DMS114 treated with DMSO at 0.1 percent for 48 hours (cell line): ENCODE measurements at regions not wholly inside any gene's neighbourhood (a gene's known extent, or its start where the extent isn't known, plus 50 kb on each side); places are given as distances from the start of the nearest gene placed in this dataset.
"Not testable (repeated sequence)": the region's sequence is repeated elsewhere in the genome, so short reads cannot be mapped to it uniquely, and the experiment has no call there.

ENCODE experiments used
- DNase-seq: peaks from one replicate; lab custom pipeline; 2025; ENCODE audit not compliant: unreplicated experiment; lab: John Stamatoyannopoulos, UW

DNA sequence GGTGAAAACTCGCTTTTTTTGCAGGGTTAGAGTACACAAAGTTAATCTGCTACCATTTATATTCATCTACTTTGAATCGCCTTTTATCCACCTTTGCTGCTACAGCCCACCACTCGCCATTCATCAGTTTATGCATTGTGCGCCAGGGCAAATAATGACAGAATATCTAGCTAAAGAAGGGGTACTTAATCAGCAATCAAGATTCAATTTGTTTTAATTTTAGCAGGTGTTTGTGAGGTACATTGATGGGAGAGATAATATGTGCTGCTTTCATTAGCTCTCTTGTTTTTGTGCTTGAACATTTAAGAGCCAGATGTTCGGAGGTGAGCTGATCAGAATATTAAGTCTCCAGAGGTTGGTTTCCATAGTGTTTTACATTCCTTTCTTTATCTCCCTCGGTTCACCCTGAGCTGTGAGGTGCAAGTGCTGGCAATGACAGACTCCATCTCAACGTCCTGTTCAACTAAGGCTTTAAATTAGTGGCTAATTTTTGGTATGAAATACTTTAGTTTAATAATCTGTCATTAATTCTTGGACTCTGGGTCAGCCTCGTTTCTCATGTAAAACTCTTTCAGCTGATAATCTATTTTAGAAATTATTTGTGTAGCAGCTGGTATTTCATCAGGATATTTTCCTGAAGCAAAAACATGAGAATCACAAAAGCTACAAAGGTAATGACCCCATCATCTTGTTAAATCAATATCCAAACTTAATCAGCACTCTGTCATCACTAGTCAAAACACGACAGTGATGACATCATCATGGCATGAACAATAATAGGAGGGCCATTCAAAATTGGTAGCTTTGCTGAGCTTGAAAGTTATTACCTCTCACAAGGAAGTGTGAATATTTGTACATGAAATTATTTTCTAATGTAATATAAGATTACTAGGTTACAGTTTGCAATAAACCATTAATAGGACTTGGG lies 479.9 kb upstream of the FANCL start:
- DNase-seq: no peak

DNA sequence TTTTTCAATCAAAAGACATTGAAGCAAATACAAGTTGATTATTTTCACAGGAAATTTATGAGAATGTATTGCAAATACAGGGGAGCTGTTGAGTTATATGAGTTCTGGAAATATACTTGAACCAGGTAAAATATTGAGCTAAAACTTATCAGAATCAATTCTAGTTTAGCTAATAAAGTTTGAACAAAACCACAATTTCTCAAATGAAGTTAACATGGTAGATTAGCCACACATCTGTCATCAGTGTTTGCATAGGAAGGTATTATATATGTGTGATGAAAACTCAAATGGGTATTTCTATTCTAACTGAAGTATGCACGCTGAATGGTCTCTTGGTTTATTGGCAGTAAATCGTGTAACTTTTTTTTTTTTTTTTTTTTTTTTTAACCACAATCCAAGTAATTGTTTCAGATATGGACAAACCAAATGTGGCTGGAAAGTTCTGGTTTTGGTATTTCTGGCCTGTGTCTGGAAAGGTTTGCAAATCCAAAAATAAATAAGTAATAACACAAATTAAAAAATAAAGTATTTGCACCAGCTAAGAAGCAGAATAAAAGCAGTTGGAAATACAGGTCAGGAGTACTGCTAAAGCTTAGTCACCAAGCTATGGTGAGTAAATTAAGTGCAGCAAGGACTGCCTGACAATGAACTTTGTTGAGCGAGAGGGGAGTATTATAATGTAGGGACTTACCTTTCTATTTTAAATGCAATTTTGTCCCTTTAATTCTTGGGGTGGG lies 479.1 kb upstream of the FANCL start:
- no peak for DNase-seq

DNA sequence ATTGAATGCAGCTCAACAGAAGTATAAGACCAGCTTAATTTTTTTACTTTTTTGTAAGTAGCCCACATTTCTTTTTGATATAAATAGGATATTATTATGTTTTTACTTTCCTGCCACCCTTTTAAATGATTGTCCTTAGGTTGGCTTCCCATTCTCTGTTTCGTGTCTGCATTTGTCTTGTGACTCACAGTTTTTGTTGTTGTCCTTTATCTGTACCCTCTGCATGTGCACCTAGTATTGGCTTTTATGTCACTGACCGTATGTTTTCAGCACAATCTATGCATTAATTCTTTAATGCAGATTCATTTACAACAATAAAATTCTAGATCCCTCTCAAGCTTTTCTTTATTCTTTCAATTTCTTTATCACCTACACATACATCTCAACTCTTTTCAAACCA lies 474.2 kb upstream of the FANCL start:
- DNase-seq: no peak

DNA sequence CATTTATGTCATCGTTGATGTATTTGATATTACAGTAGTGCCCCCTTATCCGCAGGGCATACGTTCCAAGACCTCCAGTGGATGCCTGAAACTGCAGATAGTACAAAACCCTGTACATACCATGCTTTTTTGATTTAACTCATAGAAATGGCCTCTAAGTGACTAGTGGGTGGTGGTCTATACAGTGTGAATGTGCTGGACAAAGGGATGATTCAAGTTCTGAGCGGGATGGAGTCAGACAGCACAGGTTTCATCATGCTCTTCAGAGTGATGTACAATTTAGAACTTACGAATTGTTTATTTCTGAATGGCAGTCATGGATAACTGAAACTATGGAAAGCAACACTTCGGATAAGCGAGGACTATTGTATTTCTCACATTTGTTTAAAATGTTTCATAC lies 473.1 kb upstream of the FANCL start:
- DNase-seq: no peak

DNA sequence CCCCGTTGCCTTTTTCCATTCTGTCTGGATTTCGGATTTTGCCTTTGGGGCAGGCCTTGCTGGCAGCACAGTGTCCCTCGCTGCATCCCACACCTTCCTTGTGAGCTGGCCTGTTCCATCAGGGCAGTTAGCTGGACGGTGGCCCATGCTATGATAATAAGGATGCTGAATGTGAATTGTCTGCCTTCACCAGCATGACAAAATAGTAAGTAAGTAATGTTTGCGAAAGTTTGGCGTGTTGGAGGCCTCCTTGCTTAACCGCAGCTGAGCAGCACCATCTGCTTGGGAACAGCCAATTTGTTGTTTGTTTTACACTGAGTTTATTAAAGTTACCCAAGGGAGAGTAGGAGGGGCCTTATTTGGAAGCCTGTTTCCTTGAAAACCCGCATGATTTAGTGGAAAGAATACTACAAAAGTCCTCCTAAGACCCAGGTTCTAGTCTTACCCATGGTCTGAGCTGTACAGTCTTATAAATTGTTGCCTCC lies 469.7 kb upstream of the FANCL start:
- DNase-seq: no peak

DNA sequence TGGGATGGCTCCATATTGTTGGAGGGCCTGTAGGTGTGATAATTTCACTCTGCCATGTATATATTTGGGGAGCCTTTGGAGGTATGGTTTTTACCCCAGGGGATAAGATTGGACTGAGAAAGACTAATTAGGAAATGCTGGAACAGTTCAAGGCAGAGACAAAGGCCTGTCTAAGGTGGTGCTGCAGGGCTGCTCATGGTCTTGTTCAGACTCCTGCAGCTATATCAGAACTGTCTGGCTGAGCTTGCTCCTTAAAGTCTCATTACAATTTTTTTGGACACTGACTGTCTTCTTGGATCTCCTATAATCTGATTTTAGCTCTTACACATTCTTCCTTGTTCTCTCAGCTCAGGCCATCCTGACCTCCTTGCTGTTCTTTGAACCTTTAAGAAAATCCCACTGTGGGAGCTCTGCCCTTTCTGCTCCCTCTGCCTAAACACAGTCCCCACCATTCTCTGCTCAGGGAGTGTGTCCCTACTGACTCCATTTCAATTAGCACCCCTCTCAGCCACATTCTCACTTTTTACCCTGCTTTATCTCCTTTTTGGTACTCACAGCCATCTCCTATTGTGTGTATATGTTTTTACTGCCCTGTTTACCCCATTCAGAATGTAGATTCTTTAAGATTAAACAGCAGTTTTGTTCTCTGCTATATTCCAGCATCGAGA lies 468.7 kb upstream of the FANCL start:
- DNase-seq: no peak

DNA sequence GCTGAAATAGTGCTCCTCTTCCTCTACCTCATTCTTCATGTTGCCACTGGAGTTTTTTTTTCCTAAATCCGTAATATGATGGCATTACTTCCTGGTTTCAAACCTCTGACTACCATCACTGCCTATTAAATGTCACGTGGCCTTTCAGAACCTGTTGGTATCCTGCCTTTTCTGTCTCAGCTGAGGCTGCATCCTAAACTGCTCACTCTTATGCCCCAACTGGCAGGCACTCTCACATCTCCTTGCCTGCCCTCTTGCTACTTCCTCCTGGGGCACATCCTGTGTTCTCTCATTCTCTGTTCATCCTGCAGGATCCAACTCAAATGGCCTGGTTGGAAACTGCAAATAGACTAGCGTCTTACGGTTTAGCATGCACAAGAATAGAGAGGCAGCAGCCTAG lies 468.1 kb upstream of the FANCL start:
- DNase-seq: no peak

DNA sequence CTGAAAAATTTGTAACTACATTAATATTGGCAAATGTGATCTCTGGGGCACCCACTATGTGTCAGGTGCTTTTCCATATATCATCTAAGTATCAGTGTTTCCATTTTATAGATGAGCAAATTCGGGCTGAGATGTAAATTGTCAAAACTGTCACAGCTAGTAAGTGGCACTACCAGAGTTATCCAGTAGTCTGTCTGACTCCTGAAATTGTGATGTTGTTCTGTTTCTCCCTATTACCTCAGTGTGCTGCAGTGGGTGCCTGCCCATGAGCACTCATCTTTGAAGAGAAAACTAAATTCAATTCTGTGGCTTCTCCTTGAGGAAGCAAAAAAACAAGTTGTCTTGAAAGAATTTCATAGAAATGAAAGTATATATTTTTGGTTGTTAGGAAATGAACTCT lies 467.4 kb upstream of the FANCL start:
- no peak for DNase-seq

DNA sequence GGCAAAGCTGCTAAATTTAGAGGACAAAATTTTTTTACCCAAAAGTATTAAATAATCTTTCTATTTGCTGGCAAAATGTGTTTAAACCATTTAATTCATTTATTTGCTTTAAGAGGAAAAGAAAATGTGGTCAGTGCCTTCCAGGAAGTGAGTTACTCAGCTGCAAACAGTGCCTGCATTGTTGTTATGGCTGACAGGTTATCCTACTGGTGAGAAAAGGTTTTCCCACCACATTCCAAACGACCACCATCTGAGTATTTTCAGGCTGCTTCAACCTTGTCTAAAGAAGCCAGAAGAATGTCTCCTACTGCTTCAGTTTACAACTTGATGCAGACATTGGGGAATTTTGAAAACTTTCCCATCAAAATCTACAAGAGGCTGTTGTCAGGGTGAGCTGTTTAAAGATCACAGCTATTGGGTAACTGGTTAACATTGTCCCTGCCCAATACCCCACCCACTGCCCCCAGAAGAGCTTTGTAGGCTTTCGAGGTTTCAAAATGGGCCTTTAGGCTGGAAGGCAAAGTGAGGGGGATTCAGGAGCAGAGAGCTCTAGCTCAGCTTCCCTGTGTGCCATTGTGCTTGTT lies 461.3 kb upstream of the FANCL start:
- DNase-seq: no peak

DNA sequence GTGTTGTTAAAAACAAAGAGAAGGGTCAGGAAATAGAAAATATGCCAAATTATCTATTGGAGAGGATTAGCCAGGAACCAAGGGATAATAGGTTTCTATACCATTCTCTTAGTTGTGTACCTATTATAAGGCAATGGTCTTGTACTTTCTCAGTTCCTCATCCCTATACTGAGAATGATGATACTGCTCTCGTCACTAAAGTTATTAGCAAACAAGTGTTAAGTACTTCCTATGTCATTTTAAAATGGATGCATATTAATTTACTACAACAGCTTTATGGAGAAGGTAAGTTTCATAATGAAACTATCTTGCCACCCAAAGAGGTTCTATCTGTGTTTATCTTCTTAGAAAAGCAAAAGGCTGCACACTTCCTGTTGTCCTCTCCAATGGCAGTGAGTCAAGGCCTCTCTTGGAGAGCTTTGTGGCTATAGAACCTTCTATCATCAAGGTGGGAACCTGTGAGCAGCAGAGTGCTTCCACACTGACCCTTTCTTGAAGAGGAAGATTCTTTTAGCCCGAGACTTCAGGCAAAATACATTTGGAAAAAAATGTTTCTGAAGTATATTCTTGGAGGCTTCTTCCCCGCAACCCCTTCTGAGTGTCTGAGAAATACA lies 460.7 kb upstream of the FANCL start:
- no peak for DNase-seq

DNA sequence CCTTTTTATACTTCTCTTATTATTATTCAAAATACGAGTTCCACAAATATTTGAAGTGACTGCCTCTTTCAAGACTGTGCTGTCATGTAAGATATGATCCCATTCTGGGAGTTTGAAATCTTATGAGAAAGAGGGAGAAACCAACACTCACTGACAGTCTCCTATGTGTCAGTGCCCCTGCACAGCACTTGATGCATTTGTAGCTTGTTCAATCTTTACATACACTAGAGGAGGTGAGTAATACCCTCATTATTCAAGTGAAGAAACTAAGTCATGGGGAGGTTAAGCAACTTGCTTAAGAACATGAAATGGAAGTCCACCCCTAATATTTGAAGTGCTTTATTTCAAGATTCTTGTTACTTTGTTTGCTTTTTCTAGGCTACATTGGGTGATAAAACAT lies 459.5 kb upstream of the FANCL start:
- DNase-seq: no peak

DNA sequence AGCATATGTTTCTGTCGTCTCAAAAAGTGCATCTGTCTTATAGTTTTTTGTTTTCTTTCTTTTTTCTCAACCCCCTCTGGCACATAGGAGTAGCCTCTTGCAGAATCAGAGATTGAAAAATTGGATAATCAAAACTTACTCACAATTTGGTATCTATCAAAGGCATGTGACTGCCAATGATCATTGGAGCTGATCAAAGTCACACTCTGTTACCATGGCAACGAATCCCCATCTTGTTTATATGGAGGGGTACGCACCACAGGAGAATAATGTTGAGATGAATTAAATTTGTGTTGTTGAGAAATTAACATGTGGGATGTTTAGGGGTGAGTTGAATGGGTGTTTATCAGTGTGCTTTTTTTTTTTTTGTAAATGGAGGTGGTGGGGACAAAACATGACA lies 458.3 kb upstream of the FANCL start:
- DNase-seq: no peak

DNA sequence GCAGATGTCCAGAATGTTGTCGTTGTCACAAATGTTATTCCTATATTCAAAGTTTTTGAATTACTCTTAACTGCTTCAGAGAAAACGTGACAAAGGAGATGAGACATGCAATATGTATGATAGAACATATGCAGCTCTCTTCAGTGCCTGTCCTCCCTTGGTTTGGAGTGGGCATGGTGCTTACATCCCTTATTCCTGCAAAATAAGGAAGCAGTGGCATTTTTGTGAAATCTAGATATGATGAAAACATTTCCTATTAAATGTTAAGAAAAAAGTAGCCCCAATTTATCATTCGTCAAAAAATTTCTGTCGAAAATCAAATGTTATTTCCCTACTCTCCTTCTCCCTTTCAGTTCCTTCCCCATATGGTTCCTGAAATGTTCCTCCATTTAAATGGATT lies 457.5 kb upstream of the FANCL start:
- no peak for DNase-seq

DNA sequence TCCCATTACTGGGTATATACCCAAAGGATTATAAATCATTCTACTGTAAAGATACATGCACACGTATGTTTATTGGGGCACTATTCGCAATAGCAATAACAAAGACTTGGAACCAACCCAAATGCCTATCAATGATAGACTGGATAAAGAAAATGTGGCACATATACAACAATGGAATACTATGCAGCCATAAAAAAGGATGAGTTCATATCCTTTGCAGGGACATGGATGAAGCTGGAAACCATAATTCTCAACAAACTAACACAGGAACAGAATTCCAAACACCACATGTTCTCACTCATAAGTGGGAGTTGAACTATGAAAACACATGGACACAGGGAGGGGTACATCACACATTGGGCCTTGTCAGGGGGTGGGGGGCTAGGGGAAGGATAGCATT lies 453.0 kb upstream of the FANCL start:
- not testable (repeated sequence) for DNase-seq

DNA sequence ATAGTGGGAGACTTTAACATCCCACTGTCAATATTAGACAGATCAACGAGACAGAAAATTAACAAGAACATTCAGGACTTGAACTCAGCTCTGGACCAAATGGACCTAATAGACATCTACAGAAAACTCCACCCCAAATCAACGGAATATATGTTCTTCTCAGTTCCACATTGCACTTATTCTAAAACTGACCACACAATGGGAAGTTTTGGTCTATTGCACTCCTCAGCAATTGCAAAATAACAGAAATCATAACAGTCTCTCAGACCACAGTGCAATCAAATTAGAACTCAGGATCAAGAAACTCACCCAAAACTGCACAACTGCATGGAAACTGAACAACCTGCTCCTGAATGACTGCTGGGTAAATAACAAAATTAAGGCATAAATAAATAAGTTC lies 449.9 kb upstream of the FANCL start:
- DNase-seq: not testable (repeated sequence)

DNA sequence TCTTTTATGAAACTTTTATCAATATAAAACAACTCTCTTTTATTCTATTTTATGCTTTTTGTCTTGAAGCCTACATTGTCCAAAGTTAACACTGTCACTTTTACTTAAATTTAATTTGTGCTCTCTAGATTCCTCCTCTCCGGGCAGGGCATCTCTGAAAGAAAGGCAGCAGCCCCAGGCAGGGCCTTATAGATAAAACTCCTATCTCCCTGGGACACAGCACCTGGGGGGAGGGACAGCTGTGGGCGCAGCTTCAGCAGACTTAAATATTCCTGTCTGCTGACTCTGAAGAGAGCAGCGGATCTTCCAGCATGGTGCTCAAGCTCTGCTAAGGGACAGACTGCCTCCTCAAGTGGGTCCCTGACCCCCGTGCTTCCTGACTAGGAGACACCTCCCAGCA lies 447.7 kb upstream of the FANCL start:
- no peak for DNase-seq

DNA sequence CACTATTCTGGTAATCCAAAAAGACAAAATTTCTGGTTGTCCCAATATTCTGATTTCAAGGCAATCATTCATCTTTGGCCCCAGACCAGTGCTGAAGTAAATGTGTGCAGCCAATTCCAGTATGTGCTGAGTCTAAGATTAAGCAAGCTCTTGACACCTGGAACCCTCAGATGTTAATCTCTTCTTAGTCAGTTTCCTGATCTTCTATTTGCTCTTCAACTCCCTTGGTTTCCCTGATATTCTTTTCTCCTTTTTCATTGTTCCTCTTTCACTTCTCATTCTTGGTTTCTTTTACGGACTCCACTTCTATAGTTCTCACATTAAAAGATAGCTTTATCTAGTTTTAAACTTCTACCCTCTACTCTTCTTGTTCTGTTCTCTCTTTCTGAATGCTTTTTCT lies 445.7 kb upstream of the FANCL start:
- no peak for DNase-seq

DNA sequence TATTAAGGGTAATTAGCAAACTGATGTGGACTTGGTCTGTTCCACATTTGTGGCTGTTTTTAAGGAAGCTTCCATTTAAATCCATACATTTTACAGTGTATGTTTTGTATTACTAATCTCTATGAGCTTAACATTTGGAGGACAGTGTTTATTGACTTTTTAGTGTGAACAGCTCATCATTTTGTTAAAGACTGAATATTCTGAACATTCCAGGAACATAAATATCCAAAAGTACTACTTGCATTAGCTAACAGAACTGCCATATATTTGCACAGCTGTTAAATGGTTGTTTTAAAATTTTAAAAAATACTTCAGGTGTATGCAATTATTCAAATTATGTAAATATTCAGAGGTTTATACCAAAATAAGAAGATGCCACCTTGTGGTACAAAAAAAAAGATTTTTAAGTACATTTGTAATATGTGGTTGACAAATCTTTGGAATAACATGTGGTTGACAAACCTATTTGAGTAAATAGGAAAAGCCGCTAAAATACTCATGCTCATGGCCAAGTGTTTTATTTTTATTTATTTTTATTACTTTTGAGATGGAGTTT lies 439.7 kb upstream of the FANCL start:
- DNase-seq: no peak

DNA sequence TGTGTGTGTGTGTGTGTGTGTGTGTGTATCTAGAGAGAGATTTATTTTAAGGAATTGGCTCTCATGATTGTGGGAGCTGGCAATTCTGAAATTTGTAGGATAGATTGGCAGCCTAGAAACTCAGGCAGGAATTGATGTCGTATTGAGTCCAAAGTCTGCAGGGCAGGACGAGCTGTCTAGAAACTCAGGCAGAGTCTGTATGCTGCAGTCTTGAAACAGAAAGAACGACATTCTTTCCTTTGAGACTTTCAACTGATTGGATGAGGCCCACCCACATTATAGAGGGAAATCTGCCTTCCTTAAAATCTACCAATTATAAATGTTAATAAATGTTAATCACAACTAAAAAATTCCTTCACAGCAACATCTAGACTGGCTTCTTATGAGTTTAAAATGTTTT lies 436.6 kb upstream of the FANCL start:
- no peak for DNase-seq

DNA sequence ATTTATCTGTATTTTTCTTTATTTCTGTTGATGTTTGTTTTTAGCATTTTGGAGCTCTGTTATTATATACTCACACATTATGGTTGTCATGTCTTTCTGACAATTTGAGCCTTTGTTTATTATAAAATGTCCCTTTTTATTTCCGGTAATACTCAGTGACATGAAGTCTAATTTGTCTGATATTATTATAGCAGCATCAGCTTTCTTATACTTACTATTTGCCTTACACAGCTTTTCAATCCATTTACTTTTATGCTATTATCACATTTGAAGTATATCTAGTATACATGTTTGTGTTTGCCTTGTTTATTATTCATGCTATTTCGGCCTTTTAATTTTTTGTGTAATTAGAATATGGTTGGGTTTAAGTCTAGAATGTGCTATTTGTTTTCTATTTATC lies 430.6 kb upstream of the FANCL start:
- DNase-seq: no peak

DNA sequence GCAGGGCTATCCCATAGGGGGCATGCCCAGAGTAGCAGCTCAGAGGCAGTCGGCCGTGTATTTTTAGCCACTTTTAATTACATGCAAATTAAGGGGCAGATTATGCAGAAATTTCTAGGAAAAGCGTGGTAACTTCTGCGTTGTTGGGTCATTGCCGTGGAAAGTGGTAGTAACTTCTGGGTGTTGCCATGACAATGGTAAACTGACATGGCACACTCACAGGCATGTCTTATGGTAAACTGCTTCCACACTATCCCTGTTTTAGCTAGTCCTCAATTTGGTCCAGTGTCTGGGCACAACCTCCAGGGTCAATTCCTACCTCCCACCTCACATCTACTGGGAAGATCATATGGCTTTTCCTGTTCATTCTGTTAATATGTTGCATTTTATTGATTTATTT lies 428.9 kb upstream of the FANCL start:
- DNase-seq: no peak
